ENCODE measurements at regions not wholly inside any gene's neighbourhood (a gene's known extent, or its start where the extent isn't known, plus 50 kb on each side); places are given as distances from the start of the nearest gene placed in this dataset.

DNA sequence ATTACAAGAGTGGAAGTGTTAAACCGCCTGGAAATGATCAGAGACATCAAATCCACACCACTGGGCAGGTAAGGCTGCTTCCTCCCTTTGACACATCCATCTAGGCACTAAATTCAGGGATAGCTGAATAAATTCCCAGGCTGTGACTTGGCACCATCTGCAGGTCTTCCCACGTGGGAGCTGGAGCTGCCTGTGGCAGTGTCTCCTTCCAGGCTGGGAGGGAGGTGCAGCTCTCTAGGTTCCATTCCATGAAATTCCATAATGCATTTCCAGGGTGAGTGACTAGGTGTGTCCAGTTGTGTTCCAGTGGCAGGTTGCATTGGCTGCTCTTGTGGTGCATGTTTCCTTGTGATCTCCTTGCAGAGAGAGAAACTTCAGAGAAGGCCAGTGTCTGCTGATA, 188.9 kb upstream of the CXCR4 start:
- Histone ChIP-seq H3K9ac (ENCODE audit: low read length) (no peak overlapping the region), H4K8ac (ENCODE audit: low read length) (no peak overlapping the region), H3K4me1 (ENCODE audit: control insufficient read depth, insufficient read depth, low read depth, low read length) (no peaks in the 10 kb centered on the region), H3K9me3 (ENCODE audit: control insufficient read depth, low read length) (no peaks in the 10 kb centered on the region), H3K36me3 (ENCODE audit: control insufficient read depth in 1 of 2, insufficient read depth in 2 of 2, low read depth in 1 of 2, low read length in 2 of 2) (no peaks in the 10 kb centered on the region), H3K79me1 (replicated peaks; ENCODE audit: low read length, poor library complexity, severe bottlenecking) (no peaks in the 10 kb centered on the region), H3K27ac (ENCODE audit: low read length, poor library complexity, severe bottlenecking) (no peak overlapping the region), H2AK5ac (ENCODE audit: low read length, severe bottlenecking) (no peak overlapping the region), H2AFZ (ENCODE audit: low read depth, low read length) (no peak overlapping the region), H2BK15ac (ENCODE audit: low read depth, poor library complexity, severe bottlenecking) (no peak overlapping the region), H3K27me3 (ENCODE audit: control insufficient read depth in 1 of 2, insufficient read depth in 1 of 2, low read length in 2 of 2) (peaks cover 6 to 21% of the 10 kb centered on the region in 2 experiments), H2BK12ac (ENCODE audit: low read length in 2 of 2) (no peak overlapping the region), H2BK120ac (ENCODE audit: low read depth, low read length) (no peak overlapping the region), H3K4me3 (ENCODE audit: insufficient read depth in 1 of 2, low read depth in 1 of 2, low read length in 2 of 2) (no peak overlapping the region), H3K4ac (ENCODE audit: low read depth in 1 of 2, low read length in 2 of 2) (no peak overlapping the region), H3K18ac (ENCODE audit: low read depth in 1 of 2, low read length in 2 of 2) (no peak overlapping the region), H3K23ac (ENCODE audit: low read length in 2 of 2) (no peak overlapping the region), H4K91ac (ENCODE audit: low read length) (no peak overlapping the region), H2BK5ac (ENCODE audit: low read depth, low read length, poor library complexity, severe bottlenecking) (no peak overlapping the region), H3K4me2 (ENCODE audit: low read length, poor library complexity, severe bottlenecking) (no peak overlapping the region), H3K14ac (ENCODE audit: low read length in 2 of 2) (no peak overlapping the region)
- WGBS = 23% methylated on average over 2 of the region's 2 CpGs
- no peak for DNase-seq

DNA sequence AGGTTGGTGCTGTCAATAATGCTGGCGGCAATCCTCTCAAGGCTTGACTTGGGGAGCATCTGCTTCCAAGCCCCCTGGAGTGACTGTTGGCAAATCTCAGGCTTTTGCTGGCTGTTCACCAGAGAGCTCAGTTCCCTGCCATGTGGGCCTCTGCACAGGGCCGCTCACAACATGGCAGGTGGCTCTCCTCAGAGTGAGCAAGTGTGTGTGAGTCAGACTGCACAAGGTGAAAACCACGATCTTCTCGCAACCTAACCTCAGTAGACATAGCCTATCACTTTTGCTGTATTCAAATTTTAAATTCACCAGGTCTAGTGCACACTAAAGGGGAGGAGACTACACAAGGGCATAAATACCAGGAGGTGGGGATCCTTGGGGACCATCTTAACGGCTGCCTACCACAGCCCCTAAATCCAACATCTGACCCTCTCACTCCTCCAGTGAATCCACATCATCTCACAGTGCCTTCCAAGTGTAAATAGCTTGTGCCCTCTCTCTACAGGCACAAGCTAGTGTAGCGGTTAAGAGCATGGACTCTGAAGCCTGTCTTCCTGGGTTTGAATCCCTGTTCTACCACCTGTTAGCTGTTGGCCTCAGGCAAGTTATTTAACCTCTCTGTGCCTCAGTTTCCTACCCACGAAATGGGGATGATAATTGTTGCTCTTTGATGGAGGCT, 187.7 kb upstream of the CXCR4 start:
- no peak overlapping the region for H2BK15ac ChIP-seq (ENCODE audit: low read depth, poor library complexity, severe bottlenecking)
- no peak overlapping the region for H2BK120ac ChIP-seq (ENCODE audit: low read depth, low read length)
- H3K4me2 ChIP-seq (ENCODE audit: low read length, poor library complexity, severe bottlenecking) = no peak overlapping the region
- no peak overlapping the region for H4K8ac ChIP-seq (ENCODE audit: low read length)
- H3K9ac ChIP-seq (ENCODE audit: low read length) = no peak overlapping the region
- no peaks in the 10 kb centered on the region for H3K4me1 ChIP-seq (ENCODE audit: control insufficient read depth, insufficient read depth, low read depth, low read length)
- H3K27me3 ChIP-seq (ENCODE audit: control insufficient read depth in 1 of 2, insufficient read depth in 1 of 2, low read length in 2 of 2) = peaks cover 6 to 25% of the 10 kb centered on the region in 2 experiments
- no peak overlapping the region for H3K4me3 ChIP-seq (ENCODE audit: insufficient read depth in 1 of 2, low read depth in 1 of 2, low read length in 2 of 2)
- H3K36me3 ChIP-seq (ENCODE audit: control insufficient read depth in 1 of 2, insufficient read depth in 2 of 2, low read depth in 1 of 2, low read length in 2 of 2) = no peaks in the 10 kb centered on the region
- H3K18ac ChIP-seq (ENCODE audit: low read depth in 1 of 2, low read length in 2 of 2) = no peak overlapping the region
- H2AK5ac ChIP-seq (ENCODE audit: low read length, severe bottlenecking) = no peak overlapping the region
- no peak overlapping the region for H3K23ac ChIP-seq (ENCODE audit: low read length in 2 of 2)
- H2BK12ac ChIP-seq (ENCODE audit: low read length in 2 of 2) = no peak overlapping the region
- 78% methylated on average over 6 of the region's 7 CpGs for WGBS
- no peak overlapping the region for H2BK5ac ChIP-seq (ENCODE audit: low read depth, low read length, poor library complexity, severe bottlenecking)
- no peaks in the 10 kb centered on the region for H3K9me3 ChIP-seq (ENCODE audit: control insufficient read depth, low read length)
- H3K27ac ChIP-seq (ENCODE audit: low read length, poor library complexity, severe bottlenecking) = no peak overlapping the region
- H2AFZ ChIP-seq (ENCODE audit: low read depth, low read length) = no peak overlapping the region
- H3K4ac ChIP-seq (ENCODE audit: low read depth in 1 of 2, low read length in 2 of 2) = no peak overlapping the region
- H4K91ac ChIP-seq (ENCODE audit: low read length) = peak overlapping the region; percentile 21
- H3K79me1 ChIP-seq (replicated peaks; ENCODE audit: low read length, poor library complexity, severe bottlenecking) = no peaks in the 10 kb centered on the region
- H3K14ac ChIP-seq (ENCODE audit: low read length in 2 of 2) = no peak overlapping the region
- DNase-seq = no peak

DNA sequence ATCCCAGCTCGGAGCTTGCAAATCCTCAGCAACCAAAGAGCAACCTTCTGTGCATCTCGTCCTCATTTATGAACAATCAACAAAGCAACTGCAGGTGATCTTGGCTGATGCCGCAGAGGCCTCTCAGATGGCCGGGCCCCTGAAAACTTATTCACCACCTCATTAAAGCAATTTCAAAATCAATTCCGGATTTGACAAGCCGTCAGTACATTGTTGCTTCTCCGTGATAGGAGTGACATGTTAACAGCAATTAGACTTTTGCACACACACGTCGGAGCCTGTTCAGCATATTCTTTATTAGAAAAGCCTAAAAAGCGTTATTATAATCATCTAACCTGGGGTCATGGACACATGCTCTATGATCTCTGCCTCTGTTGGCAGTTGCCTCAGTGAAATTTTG, 183.1 kb upstream of the CXCR4 start:
- no peak overlapping the region for H3K23ac ChIP-seq (ENCODE audit: low read length in 2 of 2)
- no peaks in the 10 kb centered on the region for H3K36me3 ChIP-seq (ENCODE audit: control insufficient read depth in 1 of 2, insufficient read depth in 2 of 2, low read depth in 1 of 2, low read length in 2 of 2)
- DNase-seq = no peak
- WGBS = 83% methylated on average over 10 of the region's 10 CpGs
- no peak overlapping the region for H2AK5ac ChIP-seq (ENCODE audit: low read length, severe bottlenecking)
- H3K14ac ChIP-seq (ENCODE audit: low read length in 2 of 2) = no peak overlapping the region
- H2BK120ac ChIP-seq (ENCODE audit: low read depth, low read length) = no peak overlapping the region
- H2BK12ac ChIP-seq (ENCODE audit: low read length in 2 of 2) = no peak overlapping the region
- no peak overlapping the region for H3K9ac ChIP-seq (ENCODE audit: low read length)
- H2AFZ ChIP-seq (ENCODE audit: low read depth, low read length) = no peak overlapping the region
- H4K91ac ChIP-seq (ENCODE audit: low read length) = no peak overlapping the region
- no peak overlapping the region for H2BK5ac ChIP-seq (ENCODE audit: low read depth, low read length, poor library complexity, severe bottlenecking)
- H3K4me3 ChIP-seq (ENCODE audit: insufficient read depth in 1 of 2, low read depth in 1 of 2, low read length in 2 of 2) = no peak overlapping the region
- no peak overlapping the region for H3K27ac ChIP-seq (ENCODE audit: low read length, poor library complexity, severe bottlenecking)
- H3K18ac ChIP-seq (ENCODE audit: low read depth in 1 of 2, low read length in 2 of 2) = no peak overlapping the region
- H3K4me1 ChIP-seq (ENCODE audit: control insufficient read depth, insufficient read depth, low read depth, low read length) = no peaks in the 10 kb centered on the region
- no peak overlapping the region for H3K4ac ChIP-seq (ENCODE audit: low read depth in 1 of 2, low read length in 2 of 2)
- H3K79me1 ChIP-seq (replicated peaks; ENCODE audit: low read length, poor library complexity, severe bottlenecking) = no peaks in the 10 kb centered on the region
- H2BK15ac ChIP-seq (ENCODE audit: low read depth, poor library complexity, severe bottlenecking) = no peak overlapping the region
- peaks cover 3 to 20% of the 10 kb centered on the region in 2 experiments for H3K27me3 ChIP-seq (ENCODE audit: control insufficient read depth in 1 of 2, insufficient read depth in 1 of 2, low read length in 2 of 2)
- H4K8ac ChIP-seq (ENCODE audit: low read length) = no peak overlapping the region
- H3K4me2 ChIP-seq (ENCODE audit: low read length, poor library complexity, severe bottlenecking) = no peak overlapping the region
- no peaks in the 10 kb centered on the region for H3K9me3 ChIP-seq (ENCODE audit: control insufficient read depth, low read length)

DNA sequence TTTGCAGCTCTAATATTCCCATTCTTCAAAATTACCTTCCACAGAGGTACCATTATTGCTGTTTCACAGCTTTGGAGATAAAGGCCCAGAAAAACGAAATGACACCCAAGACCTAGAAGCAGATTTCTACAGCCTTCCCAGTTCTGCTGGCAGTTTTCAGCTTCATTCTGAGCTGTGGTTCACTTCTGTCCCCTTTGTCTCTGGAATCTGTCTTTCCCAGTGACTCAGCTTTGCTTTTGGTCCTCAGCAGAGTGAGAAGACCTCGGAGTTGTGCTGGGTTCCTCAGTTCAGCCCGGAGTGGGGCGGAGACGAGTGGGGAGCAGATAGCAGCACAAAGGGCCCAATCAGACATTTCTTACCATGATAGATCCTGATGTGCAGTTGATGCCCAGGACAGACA, 180.7 kb upstream of the CXCR4 start:
- WGBS = 85% methylated on average over 5 of the region's 5 CpGs
- Histone ChIP-seq H3K36me3 (ENCODE audit: control insufficient read depth in 1 of 2, insufficient read depth in 2 of 2, low read depth in 1 of 2, low read length in 2 of 2) (no peaks in the 10 kb centered on the region), H2AFZ (ENCODE audit: low read depth, low read length) (no peak overlapping the region)

More for the DNA sequence above, 180.7 kb upstream of the CXCR4 start:
- Histone ChIP-seq H3K4me1 (ENCODE audit: control insufficient read depth, insufficient read depth, low read depth, low read length) (no peaks in the 10 kb centered on the region), H3K4ac (ENCODE audit: low read depth in 1 of 2, low read length in 2 of 2) (no peak overlapping the region), H3K79me1 (replicated peaks; ENCODE audit: low read length, poor library complexity, severe bottlenecking) (no peaks in the 10 kb centered on the region), H2BK5ac (ENCODE audit: low read depth, low read length, poor library complexity, severe bottlenecking) (no peak overlapping the region), H3K18ac (ENCODE audit: low read depth in 1 of 2, low read length in 2 of 2) (no peak overlapping the region), H2BK15ac (ENCODE audit: low read depth, poor library complexity, severe bottlenecking) (no peak overlapping the region), H3K9me3 (ENCODE audit: control insufficient read depth, low read length) (no peaks in the 10 kb centered on the region), H4K91ac (ENCODE audit: low read length) (no peak overlapping the region), H3K4me2 (ENCODE audit: low read length, poor library complexity, severe bottlenecking) (no peak overlapping the region), H3K9ac (ENCODE audit: low read length) (no peak overlapping the region), H3K4me3 (ENCODE audit: insufficient read depth in 1 of 2, low read depth in 1 of 2, low read length in 2 of 2) (no peak overlapping the region), H3K14ac (ENCODE audit: low read length in 2 of 2) (no peak overlapping the region), H2BK120ac (ENCODE audit: low read depth, low read length) (no peak overlapping the region), H4K8ac (ENCODE audit: low read length) (no peak overlapping the region), H3K23ac (ENCODE audit: low read length in 2 of 2) (no peak overlapping the region), H3K27ac (ENCODE audit: low read length, poor library complexity, severe bottlenecking) (no peak overlapping the region), H3K27me3 (ENCODE audit: control insufficient read depth in 1 of 2, insufficient read depth in 1 of 2, low read length in 2 of 2) (peaks cover 2 to 14% of the 10 kb centered on the region in 2 experiments), H2BK12ac (ENCODE audit: low read length in 2 of 2) (no peak overlapping the region), H2AK5ac (ENCODE audit: low read length, severe bottlenecking) (no peak overlapping the region)
- DNase-seq = no peak
